ENCODE measurements at regions not wholly inside any gene's neighbourhood (a gene's known extent, or its start where the extent isn't known, plus 50 kb on each side); places are given as distances from the start of the nearest gene placed in this dataset.

DNA sequence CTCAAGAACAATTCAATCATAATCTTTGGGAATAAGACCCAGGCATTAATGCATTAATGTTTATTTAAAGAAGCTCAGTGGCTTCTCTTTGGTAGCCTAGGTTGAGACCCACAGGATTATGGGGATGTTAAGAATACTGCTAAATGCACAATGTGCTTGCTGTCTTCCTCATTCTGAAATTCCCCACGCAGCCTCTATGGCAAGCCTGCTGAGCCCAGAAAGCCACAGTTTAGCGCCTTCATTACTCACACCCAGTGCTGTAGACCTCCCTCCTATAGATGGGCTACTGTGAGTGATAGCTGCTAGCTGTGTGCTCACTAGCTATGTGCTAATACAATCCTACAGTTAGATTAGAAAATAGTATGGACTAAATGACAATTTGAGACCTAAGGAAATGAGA, 90.6 kb downstream of the TNFSF13B start:
- TF ChIP-seq, protein P1, sequence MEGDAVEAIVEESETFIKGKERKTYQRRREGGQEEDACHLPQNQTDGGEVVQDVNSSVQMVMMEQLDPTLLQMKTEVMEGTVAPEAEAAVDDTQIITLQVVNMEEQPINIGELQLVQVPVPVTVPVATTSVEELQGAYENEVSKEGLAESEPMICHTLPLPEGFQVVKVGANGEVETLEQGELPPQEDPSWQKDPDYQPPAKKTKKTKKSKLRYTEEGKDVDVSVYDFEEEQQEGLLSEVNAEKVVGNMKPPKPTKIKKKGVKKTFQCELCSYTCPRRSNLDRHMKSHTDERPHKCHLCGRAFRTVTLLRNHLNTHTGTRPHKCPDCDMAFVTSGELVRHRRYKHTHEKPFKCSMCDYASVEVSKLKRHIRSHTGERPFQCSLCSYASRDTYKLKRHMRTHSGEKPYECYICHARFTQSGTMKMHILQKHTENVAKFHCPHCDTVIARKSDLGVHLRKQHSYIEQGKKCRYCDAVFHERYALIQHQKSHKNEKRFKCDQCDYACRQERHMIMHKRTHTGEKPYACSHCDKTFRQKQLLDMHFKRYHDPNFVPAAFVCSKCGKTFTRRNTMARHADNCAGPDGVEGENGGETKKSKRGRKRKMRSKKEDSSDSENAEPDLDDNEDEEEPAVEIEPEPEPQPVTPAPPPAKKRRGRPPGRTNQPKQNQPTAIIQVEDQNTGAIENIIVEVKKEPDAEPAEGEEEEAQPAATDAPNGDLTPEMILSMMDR (IDR thresholded peaks at IDR 0.05; ENCODE audit: low read depth, low read length): no peak
- H3K4me3 ChIP-seq (replicated peaks in 1 of 2; ENCODE audit: low read depth in 2 of 2, low read length in 2 of 2): no peak overlapping the region
- DNase-seq (ENCODE audit: low read depth in 2 of 2): no peak

- TF ChIP-seq, protein P1 (IDR thresholded peaks at IDR 0.05; ENCODE audit: low read depth, low read length): no peak
- H3K4me3 ChIP-seq (replicated peaks in 1 of 2; ENCODE audit: low read depth in 2 of 2, low read length in 2 of 2): no peak overlapping the region
- DNase-seq (ENCODE audit: low read depth in 2 of 2): no peak
Measured at GRCh38 chr13:108361769-108362168, 92.3 kb downstream of the TNFSF13B start.

DNA sequence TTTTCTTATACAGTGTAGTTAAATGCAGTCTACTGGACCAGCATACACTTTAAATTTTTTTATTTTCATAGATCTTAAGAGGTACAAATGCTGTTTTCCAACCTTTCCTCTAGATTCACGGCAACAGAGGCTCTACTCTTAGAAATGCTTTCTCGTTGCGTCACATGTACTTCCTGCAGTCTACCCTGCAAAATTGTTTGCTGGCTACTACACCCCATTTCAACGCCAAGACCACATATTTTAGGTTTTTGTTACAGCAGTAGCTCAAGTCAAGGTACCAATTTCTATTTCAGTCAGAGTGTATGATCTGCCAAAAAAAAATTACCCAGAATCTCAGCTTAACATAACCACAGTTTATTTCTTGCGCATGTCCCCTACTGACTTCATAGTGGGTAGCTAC, 94.1 kb downstream of the TNFSF13B start:
- DNase-seq (ENCODE audit: low read depth in 2 of 2): peak in 1 of 2 donors; percentile 20
- no peak overlapping the region for H3K4me3 ChIP-seq (replicated peaks in 1 of 2; ENCODE audit: low read depth in 2 of 2, low read length in 2 of 2)
- TF ChIP-seq, protein P1 (IDR thresholded peaks at IDR 0.05; ENCODE audit: low read depth, low read length): no peak

DNA sequence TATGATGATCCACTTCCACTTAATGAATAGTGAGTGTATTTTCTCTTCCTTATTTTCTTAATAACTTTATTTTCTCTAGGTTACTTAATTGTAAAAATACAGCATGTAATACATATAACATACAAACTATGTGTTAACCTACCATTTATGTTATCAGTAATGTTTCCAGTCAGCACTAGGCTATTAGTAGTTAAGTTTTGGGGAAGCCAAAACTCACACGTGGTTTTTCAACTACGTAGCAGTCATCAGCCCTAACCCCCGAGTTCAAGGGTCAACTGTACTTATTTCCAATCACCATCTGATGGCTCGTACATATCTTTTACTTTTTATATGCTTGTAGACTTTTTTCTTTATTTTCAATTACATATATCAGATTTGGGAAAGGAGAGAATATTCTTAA, 95.7 kb downstream of the TNFSF13B start:
- no peak overlapping the region for H3K4me3 ChIP-seq (replicated peaks in 1 of 2; ENCODE audit: low read depth in 2 of 2, low read length in 2 of 2)
- DNase-seq (ENCODE audit: low read depth in 2 of 2): no peak
- TF ChIP-seq, protein P1 (IDR thresholded peaks at IDR 0.05; ENCODE audit: low read depth, low read length): no peak

DNA sequence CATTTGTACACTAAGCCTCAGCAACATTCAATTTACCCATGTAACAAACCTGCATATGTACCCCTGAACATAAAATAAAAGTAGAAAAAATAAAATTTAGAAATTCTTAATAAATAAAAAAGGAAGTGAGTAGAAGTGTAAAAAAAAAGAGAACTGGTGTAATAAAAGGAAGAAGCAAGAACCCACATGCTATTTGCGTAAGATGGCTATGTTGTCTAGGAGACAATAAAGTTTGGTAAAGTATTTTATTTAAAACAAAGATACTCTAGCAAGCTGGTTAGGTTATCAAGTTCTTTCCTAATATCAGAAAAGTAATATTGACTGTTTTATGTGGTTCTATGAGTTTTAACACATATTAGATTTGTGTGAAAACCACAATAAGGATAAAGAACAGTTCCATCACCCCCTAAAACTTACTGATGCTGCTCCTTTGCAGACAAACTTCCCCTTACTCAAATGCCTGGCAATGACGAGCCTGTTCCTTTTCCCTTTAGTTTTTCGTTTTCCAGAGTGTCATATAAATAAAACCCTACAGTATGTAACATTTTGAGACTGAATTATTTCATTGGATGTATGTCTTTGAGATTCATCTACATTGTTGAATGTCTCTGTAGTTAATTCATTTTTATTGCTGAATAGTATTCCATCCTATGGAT, 98.9 kb downstream of the TNFSF13B start:
- DNase-seq (ENCODE audit: low read depth in 2 of 2): no peak
- TF ChIP-seq, protein P1 (IDR thresholded peaks at IDR 0.05; ENCODE audit: low read depth, low read length): no peak
- no peak overlapping the region for H3K4me3 ChIP-seq (replicated peaks in 1 of 2; ENCODE audit: low read depth in 2 of 2, low read length in 2 of 2)

- H3K4me3 ChIP-seq (replicated peaks in 1 of 2; ENCODE audit: low read depth in 2 of 2, low read length in 2 of 2): no peak overlapping the region
- no peak for DNase-seq (ENCODE audit: low read depth in 2 of 2)
- TF ChIP-seq, protein P1 (IDR thresholded peaks at IDR 0.05; ENCODE audit: low read depth, low read length): no peak
Measured at GRCh38 chr13:108369412-108369811, 99.9 kb downstream of the TNFSF13B start.

GRCh38 chr13:108375034-108375433, 105.5 kb downstream of the TNFSF13B start:
- TF ChIP-seq, protein P1 (IDR thresholded peaks at IDR 0.05; ENCODE audit: low read depth, low read length): no peak
- no peak for DNase-seq (ENCODE audit: low read depth in 2 of 2)
- H3K4me3 ChIP-seq (replicated peaks in 1 of 2; ENCODE audit: low read depth in 2 of 2, low read length in 2 of 2): no peak overlapping the region

All from cardiac fibroblast (primary cell).